H1 (cell line): ENCODE measurements at regions not wholly inside any gene's neighbourhood (a gene's known extent, or its start where the extent isn't known, plus 50 kb on each side); places are given as distances from the start of the nearest gene placed in this dataset.

Experiments used
- CTCF ChIP-seq, 3 experiments: IDR thresholded peaks; 1 replicate in 2 of 3; 2 replicates in 1 of 3; pipeline versions ENCODE4 v1.5.1 to v1.6.1; 2011; ENCODE audit warnings: low read length in 3 of 3, mild to moderate bottlenecking in 3 of 3, inconsistent platforms in 2 of 3, low read depth in 1 of 3, moderate library complexity in 1 of 3; ENCODE audit not compliant: insufficient read depth in 1 of 3; ENCODE audit errors: control extremely low read depth in 1 of 3

GRCh38 chrX:22712942-22713341 lies 286.8 kb upstream of the DDX53 start (continued):
- no peak for TF ChIP-seq CTCF (IDR thresholded peaks at IDR 0.05; ENCODE audit: control extremely low read depth in 1 of 3, insufficient read depth in 1 of 3, low read depth in 1 of 3, low read length in 3 of 3)
